GM12878 (cell line): ENCODE measurements at regions not wholly inside any gene's neighbourhood (a gene's known extent, or its start where the extent isn't known, plus 50 kb on each side); places are given as distances from the start of the nearest gene placed in this dataset.

Source experiments
- ATAC-seq: fragments of 200-7000 bp; cut with Tn5 transposase; 3 replicates; pipeline ENCODE4 v1.9.1; 2020; ENCODE audit warnings: mild to moderate bottlenecking, moderate library complexity
- BruUV-seq: library from RNA; stranded (reverse); fragments of 400-500 nt; replicated peaks from 2 replicates; lab custom pipeline; 2021; lab: Mats Ljungman, UMichigan
- CTCF ChIA-PET: fragments of 300-600 bp; sonication (Branson Sonifier 250); formaldehyde crosslinking; extraction: SDS; loops from one replicate; lab custom pipeline; 2021; ENCODE audit warnings: inconsistent platforms; lab: Yijun Ruan, JAX
- POLR2A ChIA-PET: fragments of 350-600 bp; formaldehyde crosslinking; extraction: SDS; loops from one replicate; lab custom pipeline; 2021; ENCODE audit warnings: inconsistent platforms; lab: Charles Lee
- RAD21 ChIA-PET: fragments of 300-600 bp; sonication (Branson Sonifier 250); formaldehyde crosslinking; loops from one replicate; lab custom pipeline; 2023; ENCODE audit warnings: antibody characterized with exemption; ENCODE audit not compliant: unreplicated experiment; lab: Charles Lee
- SMC1A ChIA-PET: fragments of 300-600 bp; sonication (Branson Sonifier 250); formaldehyde crosslinking; loops from one replicate; lab custom pipeline; 2023; ENCODE audit not compliant: unreplicated experiment, uncharacterized antibody; lab: Charles Lee
- DNase-seq: peaks from one replicate; pipeline ENCODE4 v3.0.0-alpha.2; 2011; ENCODE audit warnings: low read depth, low spot score
- FAIRE-seq: peaks from 3 replicates; lab custom pipeline; 2011; peaks lifted over from hg19 to GRCh38; lab: Jason Lieb, UNC
- H2AFZ ChIP-seq: 2 replicates; pipeline ENCODE4 v1.6.0; 2011; ENCODE audit warnings: low read depth, low read length, control low read depth; ENCODE audit not compliant: control insufficient read depth
- H3K27ac ChIP-seq: 2 replicates; pipeline ENCODE4 v1.5.1; 2011; ENCODE audit warnings: control low read depth; ENCODE audit not compliant: control insufficient read depth, insufficient read depth
- H3K27me3 ChIP-seq, 2 experiments: replicated peaks in 1 of 2; 2 replicates each; pipeline versions ENCODE4 v1.6.0 to v1.6.1; 2011; ENCODE audit warnings: low read length in 1 of 2; ENCODE audit not compliant: control insufficient read depth in 2 of 2, insufficient read depth in 2 of 2
- H3K36me3 ChIP-seq, 2 experiments: 2 replicates each; pipeline ENCODE4 v1.5.1; 2011; ENCODE audit warnings: low read length in 1 of 2; ENCODE audit not compliant: control insufficient read depth in 2 of 2, insufficient read depth in 2 of 2
- H3K4me1 ChIP-seq: 2 replicates; pipeline ENCODE4 v1.6.1; 2011; ENCODE audit warnings: mild to moderate bottlenecking, low read length, moderate library complexity, mixed read lengths; ENCODE audit not compliant: control insufficient read depth, insufficient read depth
- H3K4me2 ChIP-seq: 2 replicates; pipeline ENCODE4 v1.6.0; 2011; ENCODE audit warnings: control low read depth; ENCODE audit not compliant: control insufficient read depth, insufficient read depth
- H3K4me3 ChIP-seq: fragments of 200-600 bp; sonication (generic); 2 replicates; pipeline ENCODE4 v1.5.1; 2016
- H3K79me2 ChIP-seq: 2 replicates; pipeline ENCODE4 v1.6.0; 2011; ENCODE audit warnings: low read length; ENCODE audit not compliant: control insufficient read depth, insufficient read depth
- H3K9ac ChIP-seq: 2 replicates; pipeline ENCODE4 v1.8.0; 2011; ENCODE audit warnings: low read length, control low read depth, mixed read lengths; ENCODE audit not compliant: control insufficient read depth, insufficient read depth
- H3K9me3 ChIP-seq: replicated peaks from 3 replicates; pipeline ENCODE4 v1.5.1; 2011; ENCODE audit warnings: mild to moderate bottlenecking, low read length; ENCODE audit not compliant: control insufficient read depth, insufficient read depth
- H4K20me1 ChIP-seq: 2 replicates; pipeline ENCODE4 v1.6.0; 2011; ENCODE audit not compliant: control insufficient read depth, insufficient read depth
- CEBPZ ChIP-seq: fragments of 150-350 bp; IDR thresholded peaks from 2 replicates; pipeline ENCODE4 v1.6.1; 2016; ENCODE audit warnings: low read depth, low read length
- CHD4 ChIP-seq: fragments of 200-600 bp; sonication (generic); IDR thresholded peaks from 2 replicates; pipeline ENCODE4 v1.6.1; 2016; ENCODE audit warnings: mild to moderate bottlenecking
- CUX1 ChIP-seq: IDR thresholded peaks from 2 replicates; pipeline ENCODE4 v1.6.1; 2012; ENCODE audit warnings: improper control_type of control experiment, low read depth, low read length; ENCODE audit not compliant: insufficient replicate concordance
- EED ChIP-seq: sonication (generic); IDR thresholded peaks from 2 replicates; pipeline ENCODE4 v1.6.1; 2016; ENCODE audit warnings: antibody characterized with exemption, low read depth
- ETV6 ChIP-seq, 2 experiments: fragments of 450-650 bp in 1 of 2; IDR thresholded peaks in 1 of 2; conservative IDR thresholded peaks in 1 of 2; 2 replicates each; pipeline ENCODE4 v1.6.1; 2014; ENCODE audit warnings: antibody characterized with exemption in 1 of 2, borderline replicate concordance in 1 of 2, low read depth in 1 of 2, mild to moderate bottlenecking in 1 of 2, moderate library complexity in 1 of 2
- PML ChIP-seq: IDR thresholded peaks from 2 replicates; pipeline ENCODE4 v1.6.1; 2012; ENCODE audit warnings: low read length, inconsistent platforms
- RELA ChIP-seq: fragments of 450-650 bp; IDR thresholded peaks from 2 replicates; pipeline ENCODE4 v1.8.0; 2014; ENCODE audit warnings: borderline replicate concordance; ENCODE audit not compliant: partially characterized antibody
- SMAD1 ChIP-seq: fragments of 450-650 bp; IDR thresholded peaks from 2 replicates; pipeline ENCODE4 v1.6.1; 2018; ENCODE audit warnings: mild to moderate bottlenecking, low read depth; ENCODE audit not compliant: partially characterized antibody
- YBX1 ChIP-seq: fragments of 450-650 bp; IDR thresholded peaks from 2 replicates; pipeline ENCODE4 v1.6.1; 2016; ENCODE audit warnings: antibody characterized with exemption
- ZBED1 ChIP-seq: IDR thresholded peaks from 2 replicates; pipeline ENCODE4 v1.6.1; 2016; ENCODE audit warnings: borderline replicate concordance
- ZNF384 ChIP-seq: IDR thresholded peaks from 2 replicates; pipeline ENCODE4 v1.6.1; 2012; ENCODE audit warnings: low read depth, mild to moderate bottlenecking, low read length, improper control_type of control experiment, borderline replicate concordance
- WGBS: methylation state at CpG from one replicate; pipeline ENCODE4 v1.1.6; 2016; ENCODE audit warnings: low lambda C conversion rate; ENCODE audit not compliant: insufficient replicate concordance, insufficient coverage; ENCODE audit errors: missing lambda C conversion rate; 5-methylcytosine and 5-hydroxymethylcytosine counted together
- in situ Hi-C: fragments of 300-500 bp; cut with MboI; formaldehyde crosslinking; loops from 9 replicates; pipeline ENCODE4 v1.14.3; 2018; ENCODE audit warnings: mixed read lengths
- intact Hi-C: fragments of 100-400 bp; cut with micrococcal nuclease; formaldehyde crosslinking; loops from one replicate; pipeline ENCODE4 v1.14.2; 2022; ENCODE audit not compliant: unreplicated experiment
- TF ChIP-seq, protein P1 (sequence below): fragments of 450-650 bp; IDR thresholded peaks from 2 replicates; pipeline ENCODE4 v1.6.1; 2017; ENCODE audit warnings: low read depth, mild to moderate bottlenecking, moderate library complexity

- no TSS peak for BruUV-seq
- intact Hi-C loops (no loop called here), in situ Hi-C loops (no loop called here)
- Histone ChIP-seq H3K9me3 (no peaks in the 10 kb centered on the region), H2AFZ (no peak overlapping the region), H3K4me1 (no peaks in the 10 kb centered on the region), H3K27ac (no peak overlapping the region), H3K4me2 (no peak overlapping the region), H3K9ac (no peak overlapping the region), H3K27me3 (no peaks in the 10 kb centered on the region), H3K36me3 (no peaks in the 10 kb centered on the region), H3K4me3 (no peak overlapping the region), H4K20me1 (no peaks in the 10 kb centered on the region), H3K79me2 (no peaks in the 10 kb centered on the region)
- ATAC-seq (no peak), FAIRE-seq (no peak), DNase-seq (no peak)
- POLR2A ChIA-PET = no interaction called here
- CTCF ChIA-PET = no interaction called here
- 70% methylated on average over 4 of the region's 4 CpGs for WGBS
- SMC1A ChIA-PET = no interaction called here
- RAD21 ChIA-PET = no interaction called here
- TF ChIP-seq PML (no peak), ZBED1 (no peak), RELA (no peak), CUX1 (no peak), ETV6 (conservative IDR thresholded peaks at IDR 0.05 in 1 of 2, IDR thresholded peaks at IDR 0.05 in 1 of 2; ENCODE audit: borderline replicate concordance in 1 of 2, low read depth in 1 of 2) (no peak), CHD4 (no peak), CEBPZ (no peak), SMAD1 (no peak), YBX1 (no peak), EED (no peak), ZNF384 (no peak)
- TF ChIP-seq, protein P1, sequence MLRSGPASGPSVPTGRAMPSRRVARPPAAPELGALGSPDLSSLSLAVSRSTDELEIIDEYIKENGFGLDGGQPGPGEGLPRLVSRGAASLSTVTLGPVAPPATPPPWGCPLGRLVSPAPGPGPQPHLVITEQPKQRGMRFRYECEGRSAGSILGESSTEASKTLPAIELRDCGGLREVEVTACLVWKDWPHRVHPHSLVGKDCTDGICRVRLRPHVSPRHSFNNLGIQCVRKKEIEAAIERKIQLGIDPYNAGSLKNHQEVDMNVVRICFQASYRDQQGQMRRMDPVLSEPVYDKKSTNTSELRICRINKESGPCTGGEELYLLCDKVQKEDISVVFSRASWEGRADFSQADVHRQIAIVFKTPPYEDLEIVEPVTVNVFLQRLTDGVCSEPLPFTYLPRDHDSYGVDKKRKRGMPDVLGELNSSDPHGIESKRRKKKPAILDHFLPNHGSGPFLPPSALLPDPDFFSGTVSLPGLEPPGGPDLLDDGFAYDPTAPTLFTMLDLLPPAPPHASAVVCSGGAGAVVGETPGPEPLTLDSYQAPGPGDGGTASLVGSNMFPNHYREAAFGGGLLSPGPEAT = no peak
Measured at GRCh38 chr4:177228599-177228998, 81.1 kb upstream of the NEIL3 start.
